Right cardiac atrium (tissue), 5 donors: ENCODE measurements at regions not wholly inside any gene's neighbourhood (a gene's known extent, or its start where the extent isn't known, plus 50 kb on each side); places are given as distances from the start of the nearest gene placed in this dataset.
A peak's percentile ranks its signal among the peaks of the same experiment; 100 is the strongest.
"Not testable (repeated sequence)": the region's sequence is repeated elsewhere in the genome, so short reads cannot be mapped to it uniquely, and the experiment has no call there.

Source experiments
- ATAC-seq, 2 donors: fragments of 200-7000 bp; cut with Tn5 transposase; one replicate each; pipeline versions ENCODE4 v1.8.0 to v1.9.1; 2020; ENCODE audit warnings: moderate library complexity in 2 of 2, mild to moderate bottlenecking in 1 of 2
- DNase-seq, 3 donors: peaks; one replicate each; pipeline ENCODE4 v3.0.0-alpha.2; 2020
- H3K27ac ChIP-seq: one replicate; pipeline ENCODE4 v1.5.1; 2013; ENCODE audit warnings: mild to moderate bottlenecking, low read length, control low read depth, moderate library complexity
- H3K27me3 ChIP-seq: one replicate; pipeline ENCODE4 v1.6.1; 2013; ENCODE audit not compliant: control insufficient read depth, insufficient read depth
- H3K4me1 ChIP-seq: one replicate; pipeline ENCODE4 v1.6.1; 2013; ENCODE audit warnings: low read length; ENCODE audit not compliant: control insufficient read depth, insufficient read depth
- H3K4me3 ChIP-seq: one replicate; pipeline ENCODE4 v1.5.1; 2013; ENCODE audit warnings: low read length, control low read depth
- H3K9me3 ChIP-seq: one replicate; pipeline ENCODE4 v1.6.1; 2013; ENCODE audit warnings: low read length; ENCODE audit not compliant: control insufficient read depth
- WGBS: extraction: QIAGEN DNeasy Blood & Tissue Kit; methylation state at CpG from one replicate; pipeline ENCODE4 v1.1.7; 2013; 5-methylcytosine and 5-hydroxymethylcytosine counted together
- intact Hi-C, 4 donors: fragments of 100-400 bp; cut with DNase I; formaldehyde crosslinking; loops; one replicate each; pipeline versions ENCODE4 v1.11.0 to v1.14.0; 2022 to 2023
- donor health status: healthy with polysubstance abuse.
- donor health status: DM: no; HTN: yes; CAD: no.
- donor health status: DM: no; HTN: no; CAD: no.
- donor health status: DM: no; HTN: yes; CAD: no; lungs with severe emphysema.
- donor health status: DM: yes; HTN: yes; CAD: no.

- DNase-seq (no peak), ATAC-seq (no peak)
- Histone ChIP-seq H3K9me3 (no peaks in the 10 kb centered on the region), H3K27me3 (no peaks in the 10 kb centered on the region), H3K27ac (no peak overlapping the region), H3K4me3 (no peak overlapping the region), H3K4me1 (no peaks in the 10 kb centered on the region)
- 48% methylated on average over 10 of the region's 10 CpGs for WGBS
- intact Hi-C loops, result no loop called here
These were observed 155.5 kb upstream of the RGS6 start for GRCh38 chr14:71776471-71777360.

- H3K27me3 ChIP-seq, result no peaks in the 10 kb centered on the region
- 36% methylated on average over 2 of the region's 2 CpGs for WGBS
- DNase-seq, result no peak
- ATAC-seq, result peak; percentile 40 to 90
- H3K9me3 ChIP-seq, result no peaks in the 10 kb centered on the region
- no peak overlapping the region for H3K4me3 ChIP-seq
- intact Hi-C loops, result no loop called here
- H3K4me1 ChIP-seq, result no peaks in the 10 kb centered on the region
- H3K27ac ChIP-seq, result no peak overlapping the region
These were observed 152.2 kb upstream of the RGS6 start for GRCh38 chr14:71780075-71780474.

GRCh38 chr14:71780822-71781221 is 151.4 kb upstream of the RGS6 start:
- no peaks in the 10 kb centered on the region for H3K9me3 ChIP-seq
- DNase-seq (no peak), ATAC-seq (no peak)
- intact Hi-C loops, result no loop called here
- WGBS, result 73% methylated on average over 3 of the region's 3 CpGs
- H3K27me3 ChIP-seq, result no peaks in the 10 kb centered on the region
- H3K4me3 ChIP-seq, result no peak overlapping the region
- no peak overlapping the region for H3K27ac ChIP-seq
- H3K4me1 ChIP-seq, result no peaks in the 10 kb centered on the region

DNA sequence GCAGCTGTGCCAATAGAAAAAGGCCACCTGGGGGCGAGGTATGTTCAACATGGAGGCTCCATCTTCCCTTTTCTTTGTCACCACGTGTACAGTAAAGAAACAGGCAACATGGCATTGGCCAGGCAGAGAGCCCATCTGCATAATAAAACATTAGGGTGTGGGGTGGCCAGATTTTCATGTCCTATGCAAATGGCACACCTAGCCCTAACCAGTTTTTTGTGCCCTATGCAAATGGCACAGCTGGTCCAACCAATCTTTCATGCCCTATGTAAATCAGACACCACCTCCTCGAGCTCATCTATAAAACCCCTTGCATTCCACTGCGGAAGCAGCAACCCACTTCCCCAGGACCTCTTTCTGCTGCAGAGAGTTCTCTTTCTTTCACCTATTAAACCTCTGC is 149.1 kb upstream of the RGS6 start:
- intact Hi-C loops, result no loop called here
- DNase-seq (no peak), ATAC-seq (no peak)
- 77% methylated on average over 4 of the region's 4 CpGs for WGBS
- no peaks in the 10 kb centered on the region for H3K9me3 ChIP-seq
- H3K4me1 ChIP-seq, result no peaks in the 10 kb centered on the region
- H3K4me3 ChIP-seq, result no peak overlapping the region
- H3K27me3 ChIP-seq, result no peaks in the 10 kb centered on the region
- H3K27ac ChIP-seq, result no peak overlapping the region

GRCh38 chr14:71783786-71784185 is 148.4 kb upstream of the RGS6 start:
- no peak overlapping the region for H3K4me3 ChIP-seq
- no peaks in the 10 kb centered on the region for H3K27me3 ChIP-seq
- 56% methylated on average over 4 of the region's 4 CpGs for WGBS
- ATAC-seq, result no peak
- H3K4me1 ChIP-seq, result no peaks in the 10 kb centered on the region
- H3K27ac ChIP-seq, result no peak overlapping the region
- H3K9me3 ChIP-seq, result no peaks in the 10 kb centered on the region
- intact Hi-C loops, result no loop called here
- no peak for DNase-seq

DNA sequence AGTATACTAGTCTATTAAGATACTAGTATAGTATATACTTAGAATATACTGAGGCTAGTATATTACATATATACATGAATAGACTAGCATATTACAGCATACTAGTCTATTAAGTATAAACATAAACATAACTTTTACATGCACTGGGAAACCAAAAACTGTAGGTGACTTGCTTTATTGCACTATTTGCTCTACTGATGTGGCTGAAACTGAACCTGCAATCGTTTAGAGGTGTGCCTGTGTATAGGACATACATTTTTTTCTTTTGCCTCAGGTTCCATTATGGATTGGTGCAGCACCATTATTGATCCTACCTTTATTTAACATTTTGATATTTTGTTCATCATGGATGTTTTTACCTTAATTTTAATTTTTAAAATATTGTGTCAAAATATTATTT is 143.2 kb upstream of the RGS6 start:
- no peak overlapping the region for H3K27ac ChIP-seq
- 75% methylated on average over 1 of the region's 1 CpG for WGBS
- H3K9me3 ChIP-seq, result no peaks in the 10 kb centered on the region
- intact Hi-C loops, result no loop called here
- H3K27me3 ChIP-seq, result no peaks in the 10 kb centered on the region
- no peak overlapping the region for H3K4me3 ChIP-seq
- no peaks in the 10 kb centered on the region for H3K4me1 ChIP-seq
- DNase-seq (no peak), ATAC-seq (no peak)

DNA sequence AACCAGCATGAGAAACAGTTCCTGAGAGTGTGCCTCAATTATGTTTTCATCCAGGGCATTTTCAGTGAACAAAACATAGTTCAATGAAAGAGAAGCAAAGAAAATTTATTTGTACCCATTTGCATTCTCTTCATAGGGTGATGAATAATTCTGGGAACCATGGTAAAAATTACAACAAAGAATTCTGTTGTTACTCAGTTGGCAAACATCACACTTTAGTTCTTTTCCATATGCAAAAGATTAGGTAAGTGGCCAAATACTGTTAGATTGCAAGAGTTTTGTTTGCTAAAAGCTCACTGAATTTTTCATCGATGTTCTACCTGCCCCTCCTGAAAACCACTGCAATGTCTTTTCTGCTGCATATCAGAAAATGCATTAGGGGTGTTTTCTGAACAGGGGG is 132.4 kb upstream of the RGS6 start:
- no peaks in the 10 kb centered on the region for H3K4me1 ChIP-seq
- H3K27ac ChIP-seq, result no peak overlapping the region
- H3K4me3 ChIP-seq, result no peak overlapping the region
- H3K27me3 ChIP-seq, result no peaks in the 10 kb centered on the region
- ATAC-seq (no peak), DNase-seq (no peak)
- intact Hi-C loops, result no loop called here
- 67% methylated on average over 1 of the region's 1 CpG for WGBS
- H3K9me3 ChIP-seq, result no peaks in the 10 kb centered on the region

DNA sequence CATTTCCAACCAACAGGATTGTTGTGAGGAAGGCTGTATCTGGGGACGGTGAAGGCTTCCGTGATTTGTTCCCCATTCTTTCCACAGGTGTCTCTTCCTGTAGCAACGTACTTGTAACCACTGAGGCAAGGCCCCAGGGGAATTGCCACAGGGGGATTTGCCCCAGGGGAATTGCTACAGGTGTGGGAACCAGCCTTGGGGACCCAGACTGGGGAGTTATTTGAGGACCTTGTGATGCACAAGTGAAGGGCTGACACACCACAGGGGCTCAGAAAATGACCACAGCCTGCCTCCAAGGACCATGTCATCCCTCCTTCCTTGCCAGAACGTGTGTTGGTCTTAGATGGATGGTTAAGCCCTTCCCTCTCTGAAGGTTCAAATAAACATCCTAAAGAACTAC is 131.4 kb upstream of the RGS6 start:
- no peaks in the 10 kb centered on the region for H3K9me3 ChIP-seq
- 81% methylated on average over 4 of the region's 4 CpGs for WGBS
- ATAC-seq, result no peak
- no peaks in the 10 kb centered on the region for H3K4me1 ChIP-seq
- no peak overlapping the region for H3K4me3 ChIP-seq
- intact Hi-C loops, result no loop called here
- no peak overlapping the region for H3K27ac ChIP-seq
- no peak for DNase-seq
- no peaks in the 10 kb centered on the region for H3K27me3 ChIP-seq

- Histone ChIP-seq H3K27ac (no peak overlapping the region), H3K27me3 (no peaks in the 10 kb centered on the region), H3K4me1 (no peaks in the 10 kb centered on the region), H3K9me3 (no peaks in the 10 kb centered on the region), H3K4me3 (no peak overlapping the region)
- 89% methylated on average over 3 of the region's 3 CpGs for WGBS
- no peak for ATAC-seq
- no peak for DNase-seq
- intact Hi-C loops, result no loop called here
These were observed 128.5 kb upstream of the RGS6 start for GRCh38 chr14:71803539-71804260.

DNA sequence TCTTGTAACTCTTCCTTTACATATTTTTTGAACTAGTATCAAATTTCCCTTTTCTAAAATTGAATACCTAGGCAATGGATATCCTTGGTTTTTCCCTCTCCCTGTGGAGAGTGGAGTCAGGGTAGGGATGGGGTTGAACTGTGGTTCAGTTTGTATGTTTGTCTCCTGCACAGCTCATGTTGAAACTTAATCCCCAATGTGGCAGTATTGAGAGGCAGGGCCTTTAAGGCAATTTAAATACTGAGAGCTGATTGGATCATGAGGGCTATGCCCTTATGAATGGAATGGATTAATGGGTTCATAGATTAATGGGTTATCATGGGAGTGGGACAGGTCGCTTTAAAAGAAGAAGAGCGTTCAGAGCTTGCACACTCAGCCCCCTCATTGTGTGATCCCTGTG is 127.2 kb upstream of the RGS6 start:
- ATAC-seq (no peak), DNase-seq (no peak)
- intact Hi-C loops, result no loop called here
- H3K9me3 ChIP-seq, result no peaks in the 10 kb centered on the region
- H3K4me3 ChIP-seq, result no peak overlapping the region
- 89% methylated on average over 2 of the region's 2 CpGs for WGBS
- no peak overlapping the region for H3K27ac ChIP-seq
- H3K4me1 ChIP-seq, result no peaks in the 10 kb centered on the region
- H3K27me3 ChIP-seq, result no peaks in the 10 kb centered on the region

DNA sequence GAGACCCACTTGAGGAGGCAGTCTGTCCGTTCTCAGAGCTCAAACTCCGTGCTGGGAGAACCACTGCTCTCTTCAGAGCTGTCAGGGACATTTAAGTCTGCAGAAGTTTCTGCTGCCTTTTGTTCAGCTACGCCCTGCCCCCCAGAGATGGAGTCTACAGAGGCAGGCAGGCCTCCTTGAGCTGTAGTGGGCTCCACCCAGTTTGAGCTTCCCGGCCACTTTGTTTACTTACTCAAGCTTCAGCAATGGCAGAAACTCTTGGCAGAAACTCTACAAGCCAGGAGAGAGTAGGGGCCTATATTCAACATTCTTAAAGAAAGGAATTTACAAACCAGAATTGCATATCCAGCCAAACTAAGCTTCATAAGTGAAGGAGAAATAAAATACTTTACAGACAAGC is 125.2 kb upstream of the RGS6 start:
- H3K9me3 ChIP-seq, H3K4me1 ChIP-seq, H3K4me3 ChIP-seq, ATAC-seq, H3K27me3 ChIP-seq, intact Hi-C loops, H3K27ac ChIP-seq, DNase-seq: not testable (repeated sequence)
- 62% methylated on average over 4 of the region's 4 CpGs for WGBS
